Trophoblast cell (in vitro differentiated cells and primary cell): ENCODE measurements at regions not wholly inside any gene's neighbourhood (a gene's known extent, or its start where the extent isn't known, plus 50 kb on each side); places are given as distances from the start of the nearest gene placed in this dataset.

Source experiments
- DNase-seq, 2 donors: peaks; one replicate each; pipeline ENCODE4 v3.0.0-alpha.2; 2016
- H2AFZ ChIP-seq: 2 replicates; pipeline ENCODE4 v1.6.1; 2013; ENCODE audit warnings: low read length, moderate library complexity, mild to moderate bottlenecking; ENCODE audit not compliant: insufficient read depth, poor library complexity
- H2AK5ac ChIP-seq: 2 replicates; pipeline ENCODE4 v1.6.1; 2013; ENCODE audit warnings: mild to moderate bottlenecking, low read length
- H2BK120ac ChIP-seq: 2 replicates; pipeline ENCODE4 v1.6.1; 2013; ENCODE audit warnings: low read length, mild to moderate bottlenecking, moderate library complexity; ENCODE audit not compliant: insufficient read depth, poor library complexity
- H2BK12ac ChIP-seq: 2 replicates; pipeline ENCODE4 v1.6.1; 2013; ENCODE audit warnings: mild to moderate bottlenecking, low read length, moderate library complexity
- H2BK5ac ChIP-seq: 2 replicates; pipeline ENCODE4 v1.6.1; 2013; ENCODE audit warnings: low read length, low read depth, moderate library complexity, mild to moderate bottlenecking; ENCODE audit not compliant: poor library complexity
- H3K14ac ChIP-seq: 2 replicates; pipeline ENCODE4 v1.6.1; 2013; ENCODE audit warnings: mild to moderate bottlenecking, low read length
- H3K18ac ChIP-seq: 2 replicates; pipeline ENCODE4 v1.6.1; 2013; ENCODE audit warnings: mild to moderate bottlenecking, low read length
- H3K23ac ChIP-seq: 2 replicates; pipeline ENCODE4 v1.6.1; 2013; ENCODE audit warnings: low read length
- H3K27ac ChIP-seq: 2 replicates; pipeline ENCODE4 v1.5.1; 2013; ENCODE audit warnings: low read depth, mild to moderate bottlenecking, inconsistent platforms, low read length, moderate library complexity
- H3K27me3 ChIP-seq: 2 replicates; pipeline ENCODE4 v1.6.1; 2013; ENCODE audit warnings: inconsistent platforms, mild to moderate bottlenecking, low read length, moderate library complexity; ENCODE audit not compliant: insufficient read depth
- H3K36me3 ChIP-seq, 2 experiments: 1 replicate in 1 of 2; 2 replicates in 1 of 2; pipeline ENCODE4 v1.6.1; 2013; ENCODE audit warnings: low read length in 2 of 2, mild to moderate bottlenecking in 2 of 2, moderate library complexity in 1 of 2; ENCODE audit not compliant: insufficient read depth in 2 of 2, control insufficient read depth in 1 of 2
- H3K4ac ChIP-seq: 2 replicates; pipeline ENCODE4 v1.6.1; 2013; ENCODE audit warnings: low read depth, mild to moderate bottlenecking, low read length, moderate library complexity
- H3K4me1 ChIP-seq, 2 experiments: 1 replicate in 1 of 2; 2 replicates in 1 of 2; pipeline ENCODE4 v1.6.1; 2013; ENCODE audit warnings: low read length in 2 of 2, mild to moderate bottlenecking in 2 of 2, moderate library complexity in 1 of 2; ENCODE audit not compliant: insufficient read depth in 2 of 2, control insufficient read depth in 1 of 2
- H3K4me2 ChIP-seq: 2 replicates; pipeline ENCODE4 v1.6.1; 2013; ENCODE audit warnings: inconsistent platforms, mild to moderate bottlenecking, low read length, moderate library complexity
- H3K4me3 ChIP-seq: 2 replicates; pipeline ENCODE4 v1.5.1; 2013; ENCODE audit warnings: mild to moderate bottlenecking, low read depth, low read length, inconsistent platforms
- H3K79me1 ChIP-seq: one replicate; pipeline ENCODE4 v1.6.1; 2013; ENCODE audit warnings: low read length
- H3K79me2 ChIP-seq: 2 replicates; pipeline ENCODE4 v1.6.1; 2013; ENCODE audit warnings: low read length, mild to moderate bottlenecking; ENCODE audit not compliant: control insufficient read depth, insufficient read depth, poor library complexity
- H3K9ac ChIP-seq: 2 replicates; pipeline ENCODE4 v1.6.1; 2013; ENCODE audit warnings: mild to moderate bottlenecking, low read length
- H3K9me3 ChIP-seq: 2 replicates; pipeline ENCODE4 v1.6.1; 2013; ENCODE audit warnings: low read depth, mild to moderate bottlenecking, control low read depth, inconsistent platforms, low read length; ENCODE audit not compliant: insufficient read depth
- H4K12ac ChIP-seq: 2 replicates; pipeline ENCODE4 v1.6.1; 2013; ENCODE audit warnings: low read depth, mild to moderate bottlenecking, low read length, moderate library complexity
- H4K8ac ChIP-seq: 2 replicates; pipeline ENCODE4 v1.6.1; 2013; ENCODE audit warnings: low read depth, mild to moderate bottlenecking, low read length, moderate library complexity
- H4K91ac ChIP-seq: one replicate; pipeline ENCODE4 v1.6.1; 2013; ENCODE audit warnings: low read depth, mild to moderate bottlenecking, low read length, moderate library complexity
- WGBS: extraction: QIAGEN DNeasy Blood & Tissue Kit; methylation state at CpG from one replicate; pipeline ENCODE4 v1.1.7; 2013; ENCODE audit warnings: missing lambda C conversion rate; ENCODE audit not compliant: insufficient read length, insufficient coverage; ENCODE audit errors: extremely low coverage; 5-methylcytosine and 5-hydroxymethylcytosine counted together

DNA sequence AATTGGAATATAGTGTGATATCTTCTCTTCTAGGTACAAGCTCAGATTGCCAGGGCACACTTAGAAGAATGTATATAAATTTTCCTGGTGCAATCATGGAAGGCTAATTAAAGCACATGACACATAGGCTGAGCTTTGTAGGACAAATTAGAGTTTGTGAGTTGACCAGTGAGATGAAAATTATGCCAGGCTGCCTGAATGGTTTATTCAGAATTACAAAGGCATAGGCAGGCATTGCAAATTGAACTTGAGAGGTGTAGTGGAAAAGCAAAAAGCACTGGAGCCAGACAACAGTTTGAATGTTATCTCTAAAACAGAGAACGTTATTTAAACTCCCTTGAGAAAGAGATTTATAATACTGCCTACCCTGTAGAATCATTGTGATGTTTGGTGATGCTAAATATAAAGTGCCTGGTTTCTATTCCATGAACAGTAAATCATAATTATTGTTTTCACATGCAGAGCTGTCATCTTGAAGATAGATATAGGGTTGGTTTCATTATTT, 712.1 kb downstream of the TBC1D32 start:
- Histone ChIP-seq H2BK12ac (no peak overlapping the region), H3K18ac (no peak overlapping the region), H4K12ac (no peak overlapping the region), H4K8ac (no peak overlapping the region), H3K27ac (no peak overlapping the region), H3K27me3 (no peaks in the 10 kb centered on the region), H3K79me1 (no peaks in the 10 kb centered on the region), H3K4me2 (no peak overlapping the region), H2BK120ac (no peak overlapping the region), H3K9ac (no peak overlapping the region), H3K14ac (no peak overlapping the region), H3K36me3 (no peaks in the 10 kb centered on the region), H3K79me2 (no peaks in the 10 kb centered on the region), H2AK5ac (no peak overlapping the region), H4K91ac (no peak overlapping the region), H3K9me3 (no peaks in the 10 kb centered on the region), H2BK5ac (no peak overlapping the region), H3K23ac (no peak overlapping the region), H3K4me3 (no peak overlapping the region), H2AFZ (no peak overlapping the region), H3K4me1 (no peaks in the 10 kb centered on the region), H3K4ac (no peak overlapping the region)
- DNase-seq, result no peak
- no CpG with 5 or more reads among the region's 1 CpG for WGBS

DNA sequence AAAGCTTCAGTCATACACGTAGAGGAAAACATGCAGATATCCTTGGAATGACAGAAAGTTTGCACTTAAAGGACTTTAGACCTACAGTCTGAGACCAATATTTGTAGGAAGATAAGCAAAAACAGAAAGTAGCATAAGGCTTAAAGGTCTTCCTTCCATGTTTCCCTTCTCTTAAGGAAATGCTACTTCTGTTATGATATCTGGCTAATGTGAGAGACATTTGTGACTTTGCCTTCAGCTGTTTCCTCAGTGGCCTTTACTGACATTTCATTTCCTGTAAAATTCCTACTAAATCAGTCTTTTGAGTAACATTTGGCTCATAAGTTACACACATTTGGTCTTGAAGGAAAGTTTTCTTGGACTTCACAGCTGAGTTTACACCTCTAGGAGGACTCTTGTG, 713.4 kb downstream of the TBC1D32 start:
- no peak overlapping the region for H3K4ac ChIP-seq
- no peak overlapping the region for H3K27ac ChIP-seq
- H2AK5ac ChIP-seq, result no peak overlapping the region
- H3K79me1 ChIP-seq, result no peaks in the 10 kb centered on the region
- no CpG with 5 or more reads among the region's 1 CpG for WGBS
- H4K91ac ChIP-seq, result no peak overlapping the region
- H3K9me3 ChIP-seq, result no peaks in the 10 kb centered on the region
- H4K8ac ChIP-seq, result no peak overlapping the region
- DNase-seq, result no peak
- no peak overlapping the region for H2AFZ ChIP-seq
- no peak overlapping the region for H3K18ac ChIP-seq
- no peak overlapping the region for H2BK12ac ChIP-seq
- H3K79me2 ChIP-seq, result no peaks in the 10 kb centered on the region
- no peak overlapping the region for H3K4me2 ChIP-seq
- no peak overlapping the region for H3K14ac ChIP-seq
- no peak overlapping the region for H3K4me3 ChIP-seq
- no peaks in the 10 kb centered on the region for H3K36me3 ChIP-seq
- no peak overlapping the region for H2BK120ac ChIP-seq
- no peak overlapping the region for H3K23ac ChIP-seq
- H3K4me1 ChIP-seq, result no peaks in the 10 kb centered on the region
- H3K9ac ChIP-seq, result no peak overlapping the region
- no peak overlapping the region for H2BK5ac ChIP-seq
- H3K27me3 ChIP-seq, result no peaks in the 10 kb centered on the region
- H4K12ac ChIP-seq, result no peak overlapping the region

DNA sequence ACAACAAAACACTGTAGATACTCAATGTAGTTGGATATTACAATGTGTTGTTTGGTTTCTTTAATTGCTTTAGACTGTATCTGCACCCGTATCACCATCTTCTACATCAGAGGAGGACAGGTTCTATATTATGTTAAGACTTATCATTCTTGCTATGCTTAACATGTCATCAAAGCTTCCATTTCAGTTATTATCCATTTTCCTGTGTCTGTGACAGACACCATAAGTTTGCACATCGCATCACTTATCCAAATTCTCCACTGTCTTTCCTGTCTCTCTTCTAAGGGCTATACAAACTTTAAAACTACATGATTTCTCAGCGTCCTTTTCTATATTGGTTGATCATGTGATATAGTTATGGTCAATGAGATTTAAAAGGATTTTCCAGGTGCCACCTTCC, 719.0 kb downstream of the TBC1D32 start:
- no peak overlapping the region for H3K18ac ChIP-seq

DNA sequence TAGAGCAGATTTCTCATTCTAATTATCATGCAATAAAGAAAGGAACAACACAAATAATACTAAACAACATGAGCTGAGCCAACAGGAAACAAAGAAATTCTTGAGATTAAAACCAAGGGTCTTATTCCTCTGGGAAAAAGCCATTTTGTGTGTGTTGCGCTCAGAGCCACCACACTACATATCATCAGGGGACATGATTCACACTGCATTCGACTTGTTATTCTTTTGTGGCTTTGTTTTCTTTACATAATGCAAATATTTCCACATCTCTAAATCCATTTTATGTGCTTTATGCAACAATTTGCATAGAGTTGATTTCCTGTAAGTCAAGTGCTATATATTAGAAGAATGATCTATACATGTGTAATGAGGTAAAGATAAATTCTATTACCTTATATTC, 719.6 kb downstream of the TBC1D32 start:
- DNase-seq, result no peak
- Histone ChIP-seq H2AFZ (no peak overlapping the region), H4K8ac (no peak overlapping the region), H3K27ac (no peak overlapping the region), H2BK5ac (no peak overlapping the region), H3K4ac (no peak overlapping the region), H3K4me1 (no peaks in the 10 kb centered on the region), H2AK5ac (no peak overlapping the region), H4K91ac (no peak overlapping the region), H3K36me3 (no peaks in the 10 kb centered on the region), H3K9me3 (no peaks in the 10 kb centered on the region), H2BK120ac (no peak overlapping the region), H3K23ac (no peak overlapping the region), H3K4me2 (no peak overlapping the region), H3K79me1 (no peaks in the 10 kb centered on the region), H3K14ac (no peak overlapping the region), H3K79me2 (no peaks in the 10 kb centered on the region), H4K12ac (no peak overlapping the region), H3K18ac (no peak overlapping the region), H3K9ac (no peak overlapping the region), H3K4me3 (no peak overlapping the region), H2BK12ac (no peak overlapping the region), H3K27me3 (no peaks in the 10 kb centered on the region)
- no CpG with 5 or more reads among the region's 2 CpGs for WGBS

More for the DNA sequence above, 719.0 kb downstream of the TBC1D32 start:
- Histone ChIP-seq H3K4me1 (no peaks in the 10 kb centered on the region), H3K4me3 (no peak overlapping the region), H3K79me2 (no peaks in the 10 kb centered on the region), H3K79me1 (no peaks in the 10 kb centered on the region), H3K27ac (no peak overlapping the region), H2AK5ac (no peak overlapping the region), H3K9ac (no peak overlapping the region), H2BK5ac (no peak overlapping the region), H3K14ac (no peak overlapping the region), H4K91ac (no peak overlapping the region), H2BK12ac (no peak overlapping the region), H4K8ac (no peak overlapping the region), H3K9me3 (no peaks in the 10 kb centered on the region), H3K36me3 (no peaks in the 10 kb centered on the region), H3K4me2 (no peak overlapping the region), H3K4ac (no peak overlapping the region), H3K23ac (no peak overlapping the region), H2BK120ac (no peak overlapping the region), H4K12ac (no peak overlapping the region), H3K27me3 (no peaks in the 10 kb centered on the region), H2AFZ (no peak overlapping the region)
- no peak for DNase-seq
- no CpG with 5 or more reads among the region's 3 CpGs for WGBS
